Trophoblast cell (in vitro differentiated cells and primary cell): ENCODE measurements at regions not wholly inside any gene's neighbourhood (a gene's known extent, or its start where the extent isn't known, plus 50 kb on each side); places are given as distances from the start of the nearest gene placed in this dataset.

Experiments
- DNase-seq, 2 donors: peaks; one replicate each; pipeline ENCODE4 v3.0.0-alpha.2; 2016
- H2AFZ ChIP-seq: 2 replicates; pipeline ENCODE4 v1.6.1; 2013; ENCODE audit warnings: low read length, moderate library complexity, mild to moderate bottlenecking; ENCODE audit not compliant: insufficient read depth, poor library complexity
- H2AK5ac ChIP-seq: 2 replicates; pipeline ENCODE4 v1.6.1; 2013; ENCODE audit warnings: mild to moderate bottlenecking, low read length
- H2BK120ac ChIP-seq: 2 replicates; pipeline ENCODE4 v1.6.1; 2013; ENCODE audit warnings: low read length, mild to moderate bottlenecking, moderate library complexity; ENCODE audit not compliant: insufficient read depth, poor library complexity
- H2BK12ac ChIP-seq: 2 replicates; pipeline ENCODE4 v1.6.1; 2013; ENCODE audit warnings: mild to moderate bottlenecking, low read length, moderate library complexity
- H2BK5ac ChIP-seq: 2 replicates; pipeline ENCODE4 v1.6.1; 2013; ENCODE audit warnings: low read length, low read depth, moderate library complexity, mild to moderate bottlenecking; ENCODE audit not compliant: poor library complexity
- H3K14ac ChIP-seq: 2 replicates; pipeline ENCODE4 v1.6.1; 2013; ENCODE audit warnings: mild to moderate bottlenecking, low read length
- H3K18ac ChIP-seq: 2 replicates; pipeline ENCODE4 v1.6.1; 2013; ENCODE audit warnings: mild to moderate bottlenecking, low read length
- H3K23ac ChIP-seq: 2 replicates; pipeline ENCODE4 v1.6.1; 2013; ENCODE audit warnings: low read length
- H3K27ac ChIP-seq: 2 replicates; pipeline ENCODE4 v1.5.1; 2013; ENCODE audit warnings: low read depth, mild to moderate bottlenecking, inconsistent platforms, low read length, moderate library complexity
- H3K27me3 ChIP-seq: 2 replicates; pipeline ENCODE4 v1.6.1; 2013; ENCODE audit warnings: inconsistent platforms, mild to moderate bottlenecking, low read length, moderate library complexity; ENCODE audit not compliant: insufficient read depth
- H3K36me3 ChIP-seq, 2 experiments: 1 replicate in 1 of 2; 2 replicates in 1 of 2; pipeline ENCODE4 v1.6.1; 2013; ENCODE audit warnings: low read length in 2 of 2, mild to moderate bottlenecking in 2 of 2, moderate library complexity in 1 of 2; ENCODE audit not compliant: insufficient read depth in 2 of 2, control insufficient read depth in 1 of 2
- H3K4ac ChIP-seq: 2 replicates; pipeline ENCODE4 v1.6.1; 2013; ENCODE audit warnings: low read depth, mild to moderate bottlenecking, low read length, moderate library complexity
- H3K4me1 ChIP-seq, 2 experiments: 1 replicate in 1 of 2; 2 replicates in 1 of 2; pipeline ENCODE4 v1.6.1; 2013; ENCODE audit warnings: low read length in 2 of 2, mild to moderate bottlenecking in 2 of 2, moderate library complexity in 1 of 2; ENCODE audit not compliant: insufficient read depth in 2 of 2, control insufficient read depth in 1 of 2
- H3K4me2 ChIP-seq: 2 replicates; pipeline ENCODE4 v1.6.1; 2013; ENCODE audit warnings: inconsistent platforms, mild to moderate bottlenecking, low read length, moderate library complexity
- H3K4me3 ChIP-seq: 2 replicates; pipeline ENCODE4 v1.5.1; 2013; ENCODE audit warnings: mild to moderate bottlenecking, low read depth, low read length, inconsistent platforms
- H3K79me1 ChIP-seq: one replicate; pipeline ENCODE4 v1.6.1; 2013; ENCODE audit warnings: low read length
- H3K79me2 ChIP-seq: 2 replicates; pipeline ENCODE4 v1.6.1; 2013; ENCODE audit warnings: low read length, mild to moderate bottlenecking; ENCODE audit not compliant: control insufficient read depth, insufficient read depth, poor library complexity
- H3K9ac ChIP-seq: 2 replicates; pipeline ENCODE4 v1.6.1; 2013; ENCODE audit warnings: mild to moderate bottlenecking, low read length
- H3K9me3 ChIP-seq: 2 replicates; pipeline ENCODE4 v1.6.1; 2013; ENCODE audit warnings: low read depth, mild to moderate bottlenecking, control low read depth, inconsistent platforms, low read length; ENCODE audit not compliant: insufficient read depth
- H4K12ac ChIP-seq: 2 replicates; pipeline ENCODE4 v1.6.1; 2013; ENCODE audit warnings: low read depth, mild to moderate bottlenecking, low read length, moderate library complexity
- H4K8ac ChIP-seq: 2 replicates; pipeline ENCODE4 v1.6.1; 2013; ENCODE audit warnings: low read depth, mild to moderate bottlenecking, low read length, moderate library complexity
- H4K91ac ChIP-seq: one replicate; pipeline ENCODE4 v1.6.1; 2013; ENCODE audit warnings: low read depth, mild to moderate bottlenecking, low read length, moderate library complexity
- WGBS: extraction: QIAGEN DNeasy Blood & Tissue Kit; methylation state at CpG from one replicate; pipeline ENCODE4 v1.1.7; 2013; ENCODE audit warnings: missing lambda C conversion rate; ENCODE audit not compliant: insufficient read length, insufficient coverage; ENCODE audit errors: extremely low coverage; 5-methylcytosine and 5-hydroxymethylcytosine counted together

GRCh38 chr6:155830531-155830930, 374.9 kb upstream of the NOX3 start:
- Histone ChIP-seq H3K27me3 (no peaks in the 10 kb centered on the region), H2AFZ (no peak overlapping the region), H3K27ac (no peak overlapping the region), H2BK5ac (no peak overlapping the region), H4K12ac (no peak overlapping the region), H3K4ac (no peak overlapping the region), H3K14ac (no peak overlapping the region), H4K8ac (no peak overlapping the region), H3K23ac (no peak overlapping the region), H2BK12ac (no peak overlapping the region), H2BK120ac (no peak overlapping the region), H4K91ac (no peak overlapping the region), H3K4me2 (no peak overlapping the region), H3K79me2 (no peaks in the 10 kb centered on the region), H3K36me3 (no peaks in the 10 kb centered on the region), H3K9me3 (no peaks in the 10 kb centered on the region), H3K4me1 (no peaks in the 10 kb centered on the region), H3K79me1 (no peaks in the 10 kb centered on the region), H3K4me3 (no peak overlapping the region), H3K9ac (no peak overlapping the region), H2AK5ac (no peak overlapping the region), H3K18ac (no peak overlapping the region)
- no peak for DNase-seq
- WGBS = no CpG with 5 or more reads among the region's 5 CpGs

DNA sequence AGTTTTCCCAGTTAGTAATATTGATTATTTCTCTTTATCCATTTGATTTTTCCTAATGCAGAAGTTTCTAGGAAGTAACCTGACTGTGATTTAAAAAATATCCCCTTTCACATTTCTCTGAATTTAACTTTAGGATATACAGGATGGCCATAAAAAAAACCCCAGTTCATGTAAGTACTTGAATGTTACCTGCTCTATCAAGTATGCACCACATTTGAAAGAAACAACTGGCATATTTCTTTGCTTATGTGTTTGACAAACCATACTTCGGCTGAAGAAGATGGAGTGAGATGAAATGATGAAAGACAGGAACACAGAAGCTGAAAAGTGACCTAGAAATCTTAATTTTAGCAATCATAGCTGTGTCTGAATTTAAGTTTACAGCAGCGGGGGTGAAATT, 374.0 kb upstream of the NOX3 start:
- H3K18ac ChIP-seq = no peak overlapping the region
- no peak overlapping the region for H3K4ac ChIP-seq
- no peaks in the 10 kb centered on the region for H3K27me3 ChIP-seq
- no peak overlapping the region for H3K4me2 ChIP-seq
- no peaks in the 10 kb centered on the region for H3K36me3 ChIP-seq
- no peaks in the 10 kb centered on the region for H3K79me1 ChIP-seq
- no peak overlapping the region for H3K27ac ChIP-seq
- no peak overlapping the region for H3K9ac ChIP-seq
- no peak overlapping the region for H4K12ac ChIP-seq
- H3K9me3 ChIP-seq = no peaks in the 10 kb centered on the region
- H3K4me1 ChIP-seq = no peaks in the 10 kb centered on the region
- H3K79me2 ChIP-seq = no peaks in the 10 kb centered on the region
- no CpG with 5 or more reads among the region's 2 CpGs for WGBS
- no peak overlapping the region for H2AK5ac ChIP-seq
- H2BK12ac ChIP-seq = no peak overlapping the region
- H3K14ac ChIP-seq = no peak overlapping the region
- no peak overlapping the region for H2BK5ac ChIP-seq
- no peak overlapping the region for H2AFZ ChIP-seq
- no peak overlapping the region for H3K4me3 ChIP-seq
- no peak overlapping the region for H4K8ac ChIP-seq
- H4K91ac ChIP-seq = no peak overlapping the region
- no peak overlapping the region for H3K23ac ChIP-seq
- DNase-seq = no peak
- no peak overlapping the region for H2BK120ac ChIP-seq

DNA sequence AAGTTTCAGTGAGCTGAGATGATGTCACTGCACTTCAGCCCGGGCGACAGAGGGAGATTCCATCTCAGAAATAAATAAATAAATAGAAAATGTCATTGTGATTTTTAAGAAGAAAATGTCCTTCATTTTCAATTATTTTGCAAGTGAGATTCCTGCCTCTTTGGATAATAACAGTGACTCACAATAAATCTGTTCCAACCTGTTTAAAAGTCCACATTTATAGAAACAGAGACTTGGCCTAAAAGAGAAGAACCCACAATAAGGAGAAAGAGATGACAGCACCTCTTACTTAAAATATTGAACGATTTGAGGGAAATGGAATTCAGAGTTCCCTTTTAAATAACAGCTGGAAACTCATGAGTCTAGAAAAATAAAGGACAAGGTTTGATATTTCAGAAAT, 373.4 kb upstream of the NOX3 start:
- Histone ChIP-seq H3K79me2 (no peaks in the 10 kb centered on the region), H3K4me3 (no peak overlapping the region), H3K18ac (no peak overlapping the region), H3K36me3 (no peaks in the 10 kb centered on the region), H2AK5ac (no peak overlapping the region), H2BK5ac (no peak overlapping the region), H4K12ac (no peak overlapping the region), H2BK12ac (no peak overlapping the region), H3K27ac (no peak overlapping the region), H4K91ac (no peak overlapping the region), H3K4ac (no peak overlapping the region), H4K8ac (no peak overlapping the region), H3K14ac (no peak overlapping the region), H3K9me3 (no peaks in the 10 kb centered on the region), H3K4me2 (no peak overlapping the region), H3K27me3 (no peaks in the 10 kb centered on the region), H3K9ac (no peak overlapping the region), H2AFZ (no peak overlapping the region), H2BK120ac (no peak overlapping the region), H3K23ac (no peak overlapping the region), H3K79me1 (no peaks in the 10 kb centered on the region), H3K4me1 (no peaks in the 10 kb centered on the region)
- no CpG with 5 or more reads among the region's 3 CpGs for WGBS
- DNase-seq = no peak

DNA sequence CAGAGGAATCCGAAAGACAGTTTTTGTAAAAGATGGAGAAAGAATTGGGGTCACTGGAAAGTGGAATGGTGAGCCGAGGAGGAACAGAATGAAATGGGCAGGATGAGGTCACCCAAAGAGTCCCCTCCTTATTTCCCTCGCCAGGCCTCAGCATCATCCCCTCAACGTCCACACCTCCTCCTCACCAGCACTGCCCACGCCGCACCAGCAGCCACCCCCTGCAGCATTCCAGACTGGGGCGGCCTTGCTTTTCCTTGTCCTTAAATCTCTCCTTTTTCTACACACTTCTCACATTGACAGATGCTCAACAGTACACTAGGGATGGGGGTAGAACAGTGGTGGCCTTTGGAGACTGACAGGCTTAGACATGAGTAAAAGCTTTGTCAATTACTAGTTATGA, 363.1 kb upstream of the NOX3 start:
- H3K79me1 ChIP-seq = no peaks in the 10 kb centered on the region
- no peak overlapping the region for H2AK5ac ChIP-seq
- H2BK120ac ChIP-seq = no peak overlapping the region
- H3K4me1 ChIP-seq = no peaks in the 10 kb centered on the region
- WGBS = no CpG with 5 or more reads among the region's 7 CpGs
- no peak overlapping the region for H3K4me3 ChIP-seq
- H4K12ac ChIP-seq = no peak overlapping the region
- no peak overlapping the region for H3K4me2 ChIP-seq
- no peak overlapping the region for H3K4ac ChIP-seq
- H2BK12ac ChIP-seq = no peak overlapping the region
- no peaks in the 10 kb centered on the region for H3K36me3 ChIP-seq
- H3K18ac ChIP-seq = no peak overlapping the region
- no peak for DNase-seq
- H3K9ac ChIP-seq = no peak overlapping the region
- no peak overlapping the region for H3K27ac ChIP-seq
- no peak overlapping the region for H2AFZ ChIP-seq
- H4K91ac ChIP-seq = no peak overlapping the region
- H3K79me2 ChIP-seq = no peaks in the 10 kb centered on the region
- no peaks in the 10 kb centered on the region for H3K9me3 ChIP-seq
- H3K14ac ChIP-seq = no peak overlapping the region
- no peak overlapping the region for H2BK5ac ChIP-seq
- no peak overlapping the region for H4K8ac ChIP-seq
- no peak overlapping the region for H3K23ac ChIP-seq
- no peaks in the 10 kb centered on the region for H3K27me3 ChIP-seq
